SJCRH30 (cell line): ENCODE measurements at regions not wholly inside any gene's neighbourhood (a gene's known extent, or its start where the extent isn't known, plus 50 kb on each side); places are given as distances from the start of the nearest gene placed in this dataset.

ENCODE experiments used
- DNase-seq, 2 experiments: peaks; one replicate each; pipeline ENCODE4 v3.0.0-alpha.2; 2015 to 2020
- H3K27ac ChIP-seq: fragments of 250-450 bp; sonication (Bioruptor Pico); 2 replicates; pipeline ENCODE4 v1.5.1; 2020; ENCODE audit warnings: mild to moderate bottlenecking, moderate library complexity
- H3K27me3 ChIP-seq: fragments of 250-450 bp; sonication (Bioruptor Pico); 2 replicates; pipeline ENCODE4 v1.5.1; 2020; ENCODE audit warnings: mild to moderate bottlenecking, moderate library complexity
- H3K36me3 ChIP-seq: fragments of 250-450 bp; sonication (Bioruptor Pico); 2 replicates; pipeline ENCODE4 v1.5.1; 2020; ENCODE audit warnings: mild to moderate bottlenecking, moderate library complexity
- H3K4me1 ChIP-seq: fragments of 250-450 bp; sonication (Bioruptor Pico); 2 replicates; pipeline ENCODE4 v1.5.1; 2020; ENCODE audit warnings: mild to moderate bottlenecking, moderate library complexity
- H3K4me3 ChIP-seq: fragments of 250-450 bp; sonication (Bioruptor Pico); 2 replicates; pipeline ENCODE4 v1.5.1; 2020; ENCODE audit warnings: mild to moderate bottlenecking, moderate library complexity
- H3K9me3 ChIP-seq: fragments of 250-450 bp; sonication (Bioruptor Pico); replicated peaks from 2 replicates; pipeline ENCODE4 v1.5.1; 2020; ENCODE audit warnings: mild to moderate bottlenecking, moderate library complexity

DNA sequence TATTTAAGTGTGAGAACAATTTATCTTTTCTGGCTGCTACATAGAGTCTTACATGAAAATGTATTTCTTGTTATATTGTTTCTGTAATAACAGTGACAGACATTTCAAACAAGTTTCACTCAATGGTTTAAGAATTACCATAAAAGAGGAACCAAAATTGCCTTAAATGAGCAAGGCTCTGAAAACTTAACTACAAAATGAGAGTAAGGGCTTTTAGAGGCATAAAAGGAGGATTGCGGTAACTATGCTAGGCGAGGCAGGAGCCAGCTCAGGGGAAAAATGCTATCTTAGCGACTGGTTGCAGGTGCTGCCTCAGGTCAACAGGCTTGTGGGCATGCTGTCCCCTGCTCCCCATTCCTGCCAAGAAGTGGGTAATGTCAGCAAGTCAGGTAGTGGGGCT is 81.7 kb upstream of the MSI2 start:
- Histone ChIP-seq H3K4me3 (no peak overlapping the region), H3K4me1 (peaks cover 9% of the 10 kb centered on the region; the same call in 1 of the 2 replicates), H3K9me3 (no peaks in the 10 kb centered on the region), H3K27me3 (no peaks in the 10 kb centered on the region), H3K36me3 (no peaks in the 10 kb centered on the region), H3K27ac (no peak overlapping the region)
- no peak for DNase-seq

DNA sequence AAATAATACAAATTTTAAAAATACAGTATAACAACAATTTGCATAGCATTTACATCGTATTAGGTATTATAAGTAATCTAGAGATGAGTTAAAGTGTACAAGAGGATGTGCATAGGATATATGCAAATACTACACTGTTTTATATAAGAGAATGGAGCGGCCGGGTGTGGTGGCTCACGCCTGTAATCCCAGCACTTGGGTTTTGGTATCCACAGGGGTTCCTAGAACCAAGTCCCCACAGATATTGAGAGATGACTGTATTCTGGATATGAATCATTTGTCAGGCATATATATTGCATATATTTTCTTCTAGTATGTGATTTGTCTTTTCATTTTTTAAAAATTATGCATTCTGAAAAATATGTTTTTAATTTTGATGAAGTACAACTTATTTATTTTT is 77.5 kb upstream of the MSI2 start:
- no peaks in the 10 kb centered on the region for H3K4me1 ChIP-seq
- DNase-seq: no peak
- H3K4me3 ChIP-seq: no peak overlapping the region

DNA sequence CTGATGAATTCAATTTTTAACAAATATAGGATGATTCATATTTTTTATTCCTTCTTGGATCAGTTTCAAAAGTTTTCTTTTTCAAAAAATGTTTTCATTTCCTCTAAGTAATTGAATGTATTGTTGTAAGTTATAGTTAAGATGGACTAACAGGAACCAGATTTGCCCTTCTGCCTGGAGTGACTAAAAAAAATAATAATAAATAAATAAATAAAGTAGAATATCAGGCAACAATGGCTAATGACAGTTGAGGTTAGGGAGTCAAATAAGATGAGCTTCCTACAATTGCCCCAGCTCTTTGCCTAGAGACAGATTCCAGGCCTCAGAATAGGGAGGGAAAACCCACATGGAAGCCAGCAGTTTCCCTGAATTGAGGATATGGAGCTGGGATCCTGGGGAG is 73.7 kb upstream of the MSI2 start:
- no peak overlapping the region for H3K27ac ChIP-seq
- no peaks in the 10 kb centered on the region for H3K27me3 ChIP-seq
- H3K36me3 ChIP-seq: no peaks in the 10 kb centered on the region
- DNase-seq: no peak
- peaks cover 10% of the 10 kb centered on the region for H3K4me1 ChIP-seq
- H3K9me3 ChIP-seq: no peaks in the 10 kb centered on the region
- H3K4me3 ChIP-seq: no peak overlapping the region

More for the DNA sequence above, 77.5 kb upstream of the MSI2 start:
- Histone ChIP-seq H3K27me3 (no peaks in the 10 kb centered on the region), H3K9me3 (no peaks in the 10 kb centered on the region), H3K36me3 (no peaks in the 10 kb centered on the region), H3K27ac (no peak overlapping the region)

DNA sequence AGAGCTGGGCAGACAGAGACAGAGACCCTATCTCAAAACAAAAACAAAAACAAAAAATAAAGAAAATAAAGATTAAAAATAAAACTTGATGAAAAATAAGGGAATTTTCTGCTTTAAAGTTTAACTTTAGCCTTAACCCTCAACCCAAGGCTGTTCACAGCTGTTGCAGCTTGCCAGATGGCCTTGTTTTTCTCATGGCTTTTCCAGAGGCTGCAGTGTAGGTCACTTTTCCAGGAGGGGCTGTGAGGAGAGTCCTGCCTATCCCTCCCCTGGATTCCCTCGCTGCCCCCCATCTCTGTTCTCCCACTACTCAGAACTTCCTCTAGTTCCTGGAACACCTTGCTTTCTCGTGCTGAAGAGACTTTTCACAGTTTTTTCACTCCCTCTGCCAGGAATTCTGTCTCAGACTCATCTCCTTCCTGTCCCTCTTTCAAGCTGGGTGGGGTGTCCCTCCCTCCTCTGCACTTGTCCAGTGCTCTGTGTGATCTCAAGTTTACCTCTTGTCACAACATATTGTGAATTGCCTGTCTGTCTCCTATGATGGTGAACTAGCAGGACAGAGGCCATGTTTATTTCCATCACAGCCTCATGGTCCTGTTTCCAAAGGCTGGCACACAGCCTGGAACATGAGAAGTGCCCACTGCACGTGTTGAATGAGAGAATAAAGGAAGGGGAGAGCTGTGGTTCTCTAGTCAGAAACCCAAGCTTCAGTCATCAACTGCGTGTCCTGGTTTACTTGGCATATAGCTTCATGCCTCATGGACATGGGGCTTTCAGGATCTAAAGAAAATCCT is 69.9 kb upstream of the MSI2 start:
- Histone ChIP-seq H3K4me1 (peaks cover 10% of the 10 kb centered on the region), H3K27me3 (no peaks in the 10 kb centered on the region), H3K27ac (no peak overlapping the region), H3K36me3 (no peaks in the 10 kb centered on the region), H3K4me3 (no peak overlapping the region), H3K9me3 (no peaks in the 10 kb centered on the region)
- DNase-seq: peak; percentile 6 to 55

DNA sequence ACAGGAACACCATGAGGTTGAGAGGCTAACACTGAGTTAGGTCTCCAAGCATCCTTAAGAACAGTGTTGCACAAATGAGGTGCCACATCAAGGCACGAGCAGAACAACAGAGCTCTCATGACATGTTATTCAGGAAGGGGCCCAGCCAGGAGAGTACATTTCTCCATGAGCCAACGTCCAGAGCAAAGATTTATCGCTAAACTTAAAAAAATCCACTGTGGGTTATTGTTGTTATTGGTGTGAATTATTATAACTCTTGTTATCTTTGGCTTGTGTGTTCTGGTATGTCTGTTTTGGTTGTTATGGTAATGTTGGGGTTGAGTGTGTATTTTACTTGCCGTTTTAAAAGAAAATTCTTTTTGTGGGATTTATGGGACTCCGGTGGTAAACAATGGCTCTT is 68.9 kb upstream of the MSI2 start:
- H3K4me3 ChIP-seq: no peak overlapping the region
- no peaks in the 10 kb centered on the region for H3K27me3 ChIP-seq
- H3K9me3 ChIP-seq: no peaks in the 10 kb centered on the region

DNA sequence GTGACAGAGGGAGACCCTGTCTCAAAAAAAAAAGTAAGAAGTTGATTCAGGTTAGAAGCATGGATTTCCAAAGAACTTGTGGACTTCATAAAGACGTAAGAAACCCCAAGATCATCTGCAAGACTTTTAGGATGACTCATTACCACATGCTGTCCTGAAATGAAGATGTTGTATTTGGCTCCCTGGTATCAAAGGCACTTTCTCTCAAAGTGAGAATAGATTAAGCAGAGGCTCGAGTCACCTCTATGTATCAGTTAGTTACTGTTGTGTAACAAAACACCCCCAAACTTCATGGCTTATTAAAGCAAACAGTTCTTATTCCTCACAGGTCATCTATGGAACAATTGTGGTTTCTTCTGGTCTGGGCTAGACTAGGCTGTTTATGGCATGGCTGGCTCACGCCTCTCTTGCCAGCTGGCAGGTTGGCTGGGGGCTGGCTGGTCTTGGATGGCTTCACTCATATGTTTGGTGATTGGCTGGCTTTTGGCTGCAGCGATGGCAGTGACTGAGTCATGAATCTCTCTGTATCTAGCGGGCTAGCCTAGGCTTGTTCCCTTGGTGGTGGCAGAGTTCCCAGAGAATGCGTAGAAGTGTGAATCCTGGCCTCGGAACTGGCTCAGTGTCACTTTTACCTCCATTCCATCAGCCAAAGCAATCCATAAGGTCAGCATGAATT is 60.4 kb upstream of the MSI2 start:
- H3K27me3 ChIP-seq: no peaks in the 10 kb centered on the region
- H3K4me1 ChIP-seq: no peaks in the 10 kb centered on the region; the same call in 1 of the 2 replicates
- no peak for DNase-seq
- H3K4me3 ChIP-seq: no peak overlapping the region
- no peaks in the 10 kb centered on the region for H3K36me3 ChIP-seq
- H3K9me3 ChIP-seq: no peaks in the 10 kb centered on the region; the same call in 1 of the 2 replicates
- H3K27ac ChIP-seq: no peak overlapping the region

More for the DNA sequence above, 68.9 kb upstream of the MSI2 start:
- Histone ChIP-seq H3K27ac (no peak overlapping the region), H3K36me3 (no peaks in the 10 kb centered on the region), H3K4me1 (peaks cover 10% of the 10 kb centered on the region)
- DNase-seq: no peak

DNA sequence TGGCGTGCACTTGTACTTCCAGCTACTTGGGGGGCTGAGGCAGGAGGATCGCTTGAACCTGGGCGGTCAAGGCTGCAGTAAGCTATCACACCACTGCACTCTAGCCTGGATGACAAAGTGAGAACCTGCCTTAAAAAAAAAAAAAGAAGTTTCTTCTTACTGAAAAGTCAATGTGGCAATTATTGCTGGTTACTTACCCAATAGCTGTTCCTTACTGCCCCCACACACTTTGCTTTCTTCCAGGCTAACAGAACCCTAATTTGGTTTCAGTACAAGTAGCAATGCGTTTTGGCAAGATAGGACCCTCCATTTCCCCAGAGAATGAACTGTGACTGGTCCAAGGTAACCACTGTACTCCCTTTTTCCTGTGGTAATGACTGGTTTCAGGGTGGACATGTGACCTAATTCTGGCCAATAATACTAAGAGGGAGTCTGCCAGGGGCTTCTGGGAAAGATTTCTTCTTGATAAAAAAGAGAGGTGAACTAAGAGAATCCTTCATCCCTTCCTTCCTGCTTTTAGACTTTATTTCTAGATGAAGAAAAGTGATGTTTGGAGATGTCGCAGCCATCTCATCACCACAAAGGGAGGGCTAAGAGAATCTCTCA is 58.8 kb upstream of the MSI2 start:
- Histone ChIP-seq H3K36me3 (no peaks in the 10 kb centered on the region), H3K27ac (no peak overlapping the region), H3K27me3 (no peaks in the 10 kb centered on the region), H3K4me1 (no peaks in the 10 kb centered on the region; the same call in 1 of the 2 replicates), H3K9me3 (no peaks in the 10 kb centered on the region; the same call in 1 of the 2 replicates), H3K4me3 (no peak overlapping the region)
- DNase-seq: no peak

DNA sequence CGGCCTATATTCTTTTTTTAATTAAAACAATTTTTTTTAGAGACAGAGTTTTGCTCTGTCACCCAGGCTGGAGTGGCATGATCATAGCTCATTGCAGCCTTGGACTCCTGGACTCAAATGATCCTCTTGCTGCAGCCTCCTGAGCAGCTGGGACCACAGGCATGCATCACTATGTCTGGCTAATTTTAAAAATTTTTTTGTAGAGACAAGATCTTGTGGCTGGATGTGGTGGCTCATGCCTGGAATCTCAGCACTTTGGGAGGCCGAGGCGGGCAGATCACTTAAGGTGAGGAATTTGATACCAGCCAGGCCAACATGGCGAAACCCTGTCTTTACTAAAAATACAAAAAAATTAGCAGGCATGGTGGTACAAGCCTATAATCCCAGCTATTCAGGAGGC is 54.8 kb upstream of the MSI2 start:
- no peak overlapping the region for H3K4me3 ChIP-seq
- H3K9me3 ChIP-seq: no peaks in the 10 kb centered on the region; the same call in 1 of the 2 replicates
- H3K27me3 ChIP-seq: no peaks in the 10 kb centered on the region
- H3K4me1 ChIP-seq: peaks cover 3% of the 10 kb centered on the region; the same call in 1 of the 2 replicates
- no peaks in the 10 kb centered on the region for H3K36me3 ChIP-seq
- H3K27ac ChIP-seq: peak overlapping the region; percentile 19; the same call in 1 of the 2 replicates
- peak; percentile 19 to 24 for DNase-seq

DNA sequence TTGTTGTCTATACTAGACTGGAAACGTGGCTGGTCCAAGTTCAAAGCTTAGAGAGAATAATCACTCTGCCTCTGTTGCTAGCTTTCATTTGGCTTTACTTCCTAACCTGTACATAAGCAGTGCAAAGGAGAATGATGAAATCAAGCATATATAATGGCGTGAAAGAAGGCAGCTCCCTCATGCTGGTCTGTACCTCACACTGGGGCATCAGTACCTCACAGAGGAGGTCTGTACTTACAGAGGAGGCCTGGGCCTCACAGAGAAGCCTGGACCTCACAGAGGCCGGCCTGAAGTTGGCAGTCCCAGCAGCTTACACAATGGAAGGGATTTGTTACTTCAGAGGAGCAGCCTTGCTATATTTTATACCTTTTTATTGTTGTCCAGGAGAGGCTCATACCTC is 53.3 kb upstream of the MSI2 start:
- H3K4me3 ChIP-seq: no peak overlapping the region
- peaks cover 3% of the 10 kb centered on the region; the same call in 1 of the 2 replicates for H3K4me1 ChIP-seq
- H3K36me3 ChIP-seq: no peaks in the 10 kb centered on the region
- H3K27ac ChIP-seq: no peak overlapping the region
- no peaks in the 10 kb centered on the region for H3K27me3 ChIP-seq
- no peak for DNase-seq
- peaks cover 5% of the 10 kb centered on the region; the same call in 1 of the 2 replicates for H3K9me3 ChIP-seq
